ENCODE measurements at regions not wholly inside any gene's neighbourhood (a gene's known extent, or its start where the extent isn't known, plus 50 kb on each side); places are given as distances from the start of the nearest gene placed in this dataset.

- no TSS peak for BruUV-seq (replicated peaks)
- no peaks in the 10 kb centered on the region for H3K4me1 ChIP-seq (ENCODE audit: insufficient read depth, low read length, poor library complexity, severe bottlenecking)
- no peak overlapping the region for H3K27ac ChIP-seq (ENCODE audit: low read depth, low read length, poor library complexity, severe bottlenecking)
- no peak for TF ChIP-seq CTCF (conservative IDR thresholded peaks at IDR 0.05; ENCODE audit: low read depth, low read length)
- TF ChIP-seq EZH2 (IDR thresholded peaks at IDR 0.05; ENCODE audit: borderline replicate concordance, low read depth, low read length, poor library complexity, severe bottlenecking): no peak
- CTCF ChIA-PET: no interaction called here
- H3K27me3 ChIP-seq (replicated peaks; ENCODE audit: insufficient read depth, low read depth, low read length, poor library complexity): no peaks in the 10 kb centered on the region
- no peaks in the 10 kb centered on the region for H3K36me3 ChIP-seq (ENCODE audit: insufficient read depth, low read length, poor library complexity, severe bottlenecking)
- no peak overlapping the region for H3K4me3 ChIP-seq (ENCODE audit: low read depth, low read length, poor library complexity, severe bottlenecking)
- intact Hi-C loops (cut with micrococcal nuclease; ENCODE audit: unreplicated experiment): no loop called here
- no peaks in the 10 kb centered on the region for H3K9me3 ChIP-seq (ENCODE audit: low read depth, low read length, poor library complexity, severe bottlenecking)
- DNase-seq (ENCODE audit: low spot score): no peak
- POLR2A ChIA-PET (ENCODE audit: low non-redundant PET): no interaction called here
Observed at GRCh38 chr4:38385093-38386004, 278.6 kb upstream of the KLF3 start.

- no TSS peak for BruUV-seq (replicated peaks)
- Histone ChIP-seq H3K4me3 (ENCODE audit: low read depth, low read length, poor library complexity, severe bottlenecking) (no peak overlapping the region), H3K9me3 (ENCODE audit: low read depth, low read length, poor library complexity, severe bottlenecking) (no peaks in the 10 kb centered on the region), H3K36me3 (ENCODE audit: insufficient read depth, low read length, poor library complexity, severe bottlenecking) (no peaks in the 10 kb centered on the region), H3K27ac (ENCODE audit: low read depth, low read length, poor library complexity, severe bottlenecking) (no peak overlapping the region), H3K27me3 (replicated peaks; ENCODE audit: insufficient read depth, low read depth, low read length, poor library complexity) (no peaks in the 10 kb centered on the region), H3K4me1 (ENCODE audit: insufficient read depth, low read length, poor library complexity, severe bottlenecking) (no peaks in the 10 kb centered on the region)
- POLR2A ChIA-PET (ENCODE audit: low non-redundant PET): no interaction called here
- TF ChIP-seq EZH2 (IDR thresholded peaks at IDR 0.05; ENCODE audit: borderline replicate concordance, low read depth, low read length, poor library complexity, severe bottlenecking) (no peak), CTCF (conservative IDR thresholded peaks at IDR 0.05; ENCODE audit: low read depth, low read length) (no peak)
- no peak for DNase-seq (ENCODE audit: low spot score)
- CTCF ChIA-PET: no interaction called here
- intact Hi-C loops (cut with micrococcal nuclease; ENCODE audit: unreplicated experiment): no loop called here
Observed at GRCh38 chr4:38386005-38386551, 277.9 kb upstream of the KLF3 start.

GRCh38 chr4:38386654-38387188 lies 277.3 kb upstream of the KLF3 start:
- Histone ChIP-seq H3K36me3 (ENCODE audit: insufficient read depth, low read length, poor library complexity, severe bottlenecking) (no peaks in the 10 kb centered on the region), H3K27me3 (replicated peaks; ENCODE audit: insufficient read depth, low read depth, low read length, poor library complexity) (no peaks in the 10 kb centered on the region), H3K9me3 (ENCODE audit: low read depth, low read length, poor library complexity, severe bottlenecking) (no peaks in the 10 kb centered on the region), H3K4me1 (ENCODE audit: insufficient read depth, low read length, poor library complexity, severe bottlenecking) (no peaks in the 10 kb centered on the region), H3K4me3 (ENCODE audit: low read depth, low read length, poor library complexity, severe bottlenecking) (no peak overlapping the region), H3K27ac (ENCODE audit: low read depth, low read length, poor library complexity, severe bottlenecking) (no peak overlapping the region)
- POLR2A ChIA-PET (ENCODE audit: low non-redundant PET): no interaction called here
- TF ChIP-seq CTCF (conservative IDR thresholded peaks at IDR 0.05; ENCODE audit: low read depth, low read length) (no peak), EZH2 (IDR thresholded peaks at IDR 0.05; ENCODE audit: borderline replicate concordance, low read depth, low read length, poor library complexity, severe bottlenecking) (no peak)
- no TSS peak for BruUV-seq (replicated peaks)
- intact Hi-C loops (cut with micrococcal nuclease; ENCODE audit: unreplicated experiment): no loop called here
- DNase-seq (ENCODE audit: low spot score): no peak
- CTCF ChIA-PET: no interaction called here

All from A673 (cell line).